HFF-Myc (cell line): ENCODE measurements at regions not wholly inside any gene's neighbourhood (a gene's known extent, or its start where the extent isn't known, plus 50 kb on each side); places are given as distances from the start of the nearest gene placed in this dataset.

Experiments used
- DNase-seq: peaks from one replicate; pipeline ENCODE4 v3.0.0-alpha.2; 2011; ENCODE audit warnings: low read depth; ENCODE audit errors: extremely low read depth
- H3K4me3 ChIP-seq: replicated peaks from 2 replicates; pipeline ENCODE4 v1.5.1; 2011; ENCODE audit warnings: low read depth, mild to moderate bottlenecking, control low read depth, low read length
- CTCF ChIP-seq: IDR thresholded peaks from 2 replicates; pipeline ENCODE4 v1.5.1; 2012; ENCODE audit warnings: mild to moderate bottlenecking, low read depth, low read length, control low read depth; ENCODE audit errors: missing control alignments

GRCh38 chr7:17682586-17682985, 257.7 kb downstream of the SNX13 start:
- no peak for DNase-seq
- H3K4me3 ChIP-seq: no peak overlapping the region
- TF ChIP-seq CTCF: no peak

GRCh38 chr7:17685141-17685540, 255.2 kb downstream of the SNX13 start:
- DNase-seq: no peak
- no peak for TF ChIP-seq CTCF
- no peak overlapping the region for H3K4me3 ChIP-seq

GRCh38 chr7:17687361-17687760, 252.9 kb downstream of the SNX13 start:
- H3K4me3 ChIP-seq: no peak overlapping the region
- TF ChIP-seq CTCF: no peak
- DNase-seq: no peak

- H3K4me3 ChIP-seq: no peak overlapping the region
- TF ChIP-seq CTCF: no peak
- DNase-seq: no peak
Observed at GRCh38 chr7:17689361-17689902, 250.9 kb downstream of the SNX13 start.

- no peak for DNase-seq
- no peak overlapping the region for H3K4me3 ChIP-seq
- no peak for TF ChIP-seq CTCF
Observed at GRCh38 chr7:17690030-17690429, 250.3 kb downstream of the SNX13 start.

GRCh38 chr7:17696422-17696821, 243.9 kb downstream of the SNX13 start:
- TF ChIP-seq CTCF: no peak
- no peak for DNase-seq

More at GRCh38 chr7:17696422-17696821, 243.9 kb downstream of the SNX13 start:
- H3K4me3 ChIP-seq: no peak overlapping the region
